NCI-H2227 treated with DMSO at 0.1 percent for 48 hours (cell line): ENCODE measurements at regions not wholly inside any gene's neighbourhood (a gene's known extent, or its start where the extent isn't known, plus 50 kb on each side); places are given as distances from the start of the nearest gene placed in this dataset.

Experiments
- DNase-seq: peaks from one replicate; lab custom pipeline; 2025; lab: John Stamatoyannopoulos, UW

GRCh38 chr21:25375675-25376074, 231.6 kb downstream of the MRPL39 start:
- DNase-seq = no peak

GRCh38 chr21:25373126-25374082, 233.9 kb downstream of the MRPL39 start:
- no peak for DNase-seq

- DNase-seq = no peak
Observed at GRCh38 chr21:25371841-25372425, 235.3 kb downstream of the MRPL39 start.

GRCh38 chr21:25370311-25370744, 237.0 kb downstream of the MRPL39 start:
- DNase-seq = no peak

- DNase-seq = no peak
Observed at GRCh38 chr21:25369524-25370300, 237.6 kb downstream of the MRPL39 start.

- no peak for DNase-seq
Observed at GRCh38 chr21:25368531-25368930, 238.8 kb downstream of the MRPL39 start.

GRCh38 chr21:25366116-25366515, 241.2 kb downstream of the MRPL39 start:
- no peak for DNase-seq

GRCh38 chr21:25362375-25363267, 244.7 kb downstream of the MRPL39 start:
- DNase-seq = no peak

GRCh38 chr21:25361765-25362164, 245.5 kb downstream of the MRPL39 start:
- DNase-seq = no peak

- DNase-seq = no peak
Observed at GRCh38 chr21:25361097-25361496, 246.2 kb downstream of the MRPL39 start.

GRCh38 chr21:25360593-25360992, 246.7 kb downstream of the MRPL39 start:
- no peak for DNase-seq

- DNase-seq = no peak
Observed at GRCh38 chr21:25359724-25360123, 247.6 kb downstream of the MRPL39 start.

GRCh38 chr21:25350056-25350455, 257.2 kb downstream of the MRPL39 start:
- DNase-seq = no peak

- no peak for DNase-seq
Observed at GRCh38 chr21:25343774-25344545, 263.3 kb downstream of the MRPL39 start.

GRCh38 chr21:25342816-25343215, 264.5 kb downstream of the MRPL39 start:
- no peak for DNase-seq

GRCh38 chr21:25341981-25342380, 265.3 kb downstream of the MRPL39 start:
- no peak for DNase-seq

GRCh38 chr21:25338415-25338814, 268.9 kb downstream of the MRPL39 start:
- no peak for DNase-seq

GRCh38 chr21:25334046-25334730, 273.1 kb downstream of the MRPL39 start:
- no peak for DNase-seq

GRCh38 chr21:25331286-25331685, 276.0 kb downstream of the MRPL39 start:
- DNase-seq = no peak

GRCh38 chr21:25330266-25330665, 277.0 kb downstream of the MRPL39 start:
- no peak for DNase-seq
